ENCODE measurements at regions not wholly inside any gene's neighbourhood (a gene's known extent, or its start where the extent isn't known, plus 50 kb on each side); places are given as distances from the start of the nearest gene placed in this dataset.

DNA sequence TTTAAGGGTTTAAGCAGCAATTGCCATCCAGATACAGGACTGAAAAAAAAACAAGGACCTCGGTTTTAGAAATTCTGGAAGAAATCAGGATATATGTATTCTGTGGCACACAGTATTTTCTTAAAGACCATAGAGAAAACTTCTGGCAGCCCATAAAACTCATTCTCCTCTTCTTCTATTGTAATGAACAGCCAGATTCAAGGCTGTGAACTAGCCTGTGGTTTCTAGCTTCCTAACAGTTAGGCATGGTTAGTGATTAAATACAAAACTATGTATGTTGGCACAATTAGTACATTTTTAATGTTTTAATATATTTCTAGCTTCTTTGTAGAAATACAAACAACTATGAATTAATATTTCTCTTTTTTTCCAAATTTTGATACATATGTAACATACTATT lies 555.7 kb downstream of the DSC3 start:
- TF ChIP-seq, protein P1, sequence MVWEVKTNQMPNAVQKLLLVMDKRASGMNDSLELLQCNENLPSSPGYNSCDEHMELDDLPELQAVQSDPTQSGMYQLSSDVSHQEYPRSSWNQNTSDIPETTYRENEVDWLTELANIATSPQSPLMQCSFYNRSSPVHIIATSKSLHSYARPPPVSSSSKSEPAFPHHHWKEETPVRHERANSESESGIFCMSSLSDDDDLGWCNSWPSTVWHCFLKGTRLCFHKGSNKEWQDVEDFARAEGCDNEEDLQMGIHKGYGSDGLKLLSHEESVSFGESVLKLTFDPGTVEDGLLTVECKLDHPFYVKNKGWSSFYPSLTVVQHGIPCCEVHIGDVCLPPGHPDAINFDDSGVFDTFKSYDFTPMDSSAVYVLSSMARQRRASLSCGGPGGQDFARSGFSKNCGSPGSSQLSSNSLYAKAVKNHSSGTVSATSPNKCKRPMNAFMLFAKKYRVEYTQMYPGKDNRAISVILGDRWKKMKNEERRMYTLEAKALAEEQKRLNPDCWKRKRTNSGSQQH (CRISPR knock-in tag; IDR thresholded peaks at IDR 0.05; ENCODE audit: low read depth), result no peak
- TF ChIP-seq, protein P2, sequence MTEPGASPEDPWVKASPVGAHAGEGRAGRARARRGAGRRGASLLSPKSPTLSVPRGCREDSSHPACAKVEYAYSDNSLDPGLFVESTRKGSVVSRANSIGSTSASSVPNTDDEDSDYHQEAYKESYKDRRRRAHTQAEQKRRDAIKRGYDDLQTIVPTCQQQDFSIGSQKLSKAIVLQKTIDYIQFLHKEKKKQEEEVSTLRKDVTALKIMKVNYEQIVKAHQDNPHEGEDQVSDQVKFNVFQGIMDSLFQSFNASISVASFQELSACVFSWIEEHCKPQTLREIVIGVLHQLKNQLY (CRISPR knock-in tag; IDR thresholded peaks at IDR 0.05), result no peak
- TF ChIP-seq HDAC2 (CRISPR knock-in tag; IDR thresholded peaks at IDR 0.05) (no peak), FOXA3 (CRISPR knock-in tag; IDR thresholded peaks at IDR 0.05) (no peak), RBAK (CRISPR knock-in tag; IDR thresholded peaks at IDR 0.05) (no peak), ZMYM4 (CRISPR knock-in tag; IDR thresholded peaks at IDR 0.05) (no peak), NFATC3 (CRISPR knock-in tag; IDR thresholded peaks at IDR 0.05) (no peak), FOXA1 (IDR thresholded peaks at IDR 0.05) (no peak), FOXA1 (CRISPR knock-in tag; IDR thresholded peaks at IDR 0.05) (no peak)
- TF ChIP-seq, protein P3, sequence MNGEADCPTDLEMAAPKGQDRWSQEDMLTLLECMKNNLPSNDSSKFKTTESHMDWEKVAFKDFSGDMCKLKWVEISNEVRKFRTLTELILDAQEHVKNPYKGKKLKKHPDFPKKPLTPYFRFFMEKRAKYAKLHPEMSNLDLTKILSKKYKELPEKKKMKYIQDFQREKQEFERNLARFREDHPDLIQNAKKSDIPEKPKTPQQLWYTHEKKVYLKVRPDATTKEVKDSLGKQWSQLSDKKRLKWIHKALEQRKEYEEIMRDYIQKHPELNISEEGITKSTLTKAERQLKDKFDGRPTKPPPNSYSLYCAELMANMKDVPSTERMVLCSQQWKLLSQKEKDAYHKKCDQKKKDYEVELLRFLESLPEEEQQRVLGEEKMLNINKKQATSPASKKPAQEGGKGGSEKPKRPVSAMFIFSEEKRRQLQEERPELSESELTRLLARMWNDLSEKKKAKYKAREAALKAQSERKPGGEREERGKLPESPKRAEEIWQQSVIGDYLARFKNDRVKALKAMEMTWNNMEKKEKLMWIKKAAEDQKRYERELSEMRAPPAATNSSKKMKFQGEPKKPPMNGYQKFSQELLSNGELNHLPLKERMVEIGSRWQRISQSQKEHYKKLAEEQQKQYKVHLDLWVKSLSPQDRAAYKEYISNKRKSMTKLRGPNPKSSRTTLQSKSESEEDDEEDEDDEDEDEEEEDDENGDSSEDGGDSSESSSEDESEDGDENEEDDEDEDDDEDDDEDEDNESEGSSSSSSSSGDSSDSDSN (CRISPR knock-in tag; IDR thresholded peaks at IDR 0.05), result no peak
- TF ChIP-seq, protein P4, sequence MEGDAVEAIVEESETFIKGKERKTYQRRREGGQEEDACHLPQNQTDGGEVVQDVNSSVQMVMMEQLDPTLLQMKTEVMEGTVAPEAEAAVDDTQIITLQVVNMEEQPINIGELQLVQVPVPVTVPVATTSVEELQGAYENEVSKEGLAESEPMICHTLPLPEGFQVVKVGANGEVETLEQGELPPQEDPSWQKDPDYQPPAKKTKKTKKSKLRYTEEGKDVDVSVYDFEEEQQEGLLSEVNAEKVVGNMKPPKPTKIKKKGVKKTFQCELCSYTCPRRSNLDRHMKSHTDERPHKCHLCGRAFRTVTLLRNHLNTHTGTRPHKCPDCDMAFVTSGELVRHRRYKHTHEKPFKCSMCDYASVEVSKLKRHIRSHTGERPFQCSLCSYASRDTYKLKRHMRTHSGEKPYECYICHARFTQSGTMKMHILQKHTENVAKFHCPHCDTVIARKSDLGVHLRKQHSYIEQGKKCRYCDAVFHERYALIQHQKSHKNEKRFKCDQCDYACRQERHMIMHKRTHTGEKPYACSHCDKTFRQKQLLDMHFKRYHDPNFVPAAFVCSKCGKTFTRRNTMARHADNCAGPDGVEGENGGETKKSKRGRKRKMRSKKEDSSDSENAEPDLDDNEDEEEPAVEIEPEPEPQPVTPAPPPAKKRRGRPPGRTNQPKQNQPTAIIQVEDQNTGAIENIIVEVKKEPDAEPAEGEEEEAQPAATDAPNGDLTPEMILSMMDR (CRISPR knock-in tag; IDR thresholded peaks at IDR 0.05), result no peak
